Ishikawa (cell line): ENCODE measurements at regions not wholly inside any gene's neighbourhood (a gene's known extent, or its start where the extent isn't known, plus 50 kb on each side); places are given as distances from the start of the nearest gene placed in this dataset.

Source experiments
- CEBPB ChIP-seq: IDR thresholded peaks from 2 replicates; pipeline ENCODE4 v1.6.1; 2012
- CREB1 ChIP-seq: IDR thresholded peaks from 2 replicates; pipeline ENCODE4 v1.6.1; 2012; ENCODE audit warnings: low read depth
- EGR1 ChIP-seq: IDR thresholded peaks from 2 replicates; pipeline ENCODE4 v1.6.1; 2012
- EP300 ChIP-seq: IDR thresholded peaks from 2 replicates; pipeline ENCODE4 v1.6.1; 2012; ENCODE audit warnings: borderline replicate concordance
- FOXM1 ChIP-seq: IDR thresholded peaks from 2 replicates; pipeline ENCODE4 v1.6.1; 2012; ENCODE audit warnings: low read depth, borderline replicate concordance
- NFIC ChIP-seq: IDR thresholded peaks from 2 replicates; pipeline ENCODE4 v1.6.1; 2012
- RAD21 ChIP-seq: IDR thresholded peaks from 2 replicates; pipeline ENCODE4 v1.6.1; 2012; ENCODE audit warnings: low read depth
- TCF12 ChIP-seq: IDR thresholded peaks from 2 replicates; pipeline ENCODE4 v1.6.1; 2012; ENCODE audit warnings: low read depth
- TEAD4 ChIP-seq: IDR thresholded peaks from 2 replicates; pipeline ENCODE4 v1.6.1; 2012
- YY1 ChIP-seq: IDR thresholded peaks from 2 replicates; pipeline ENCODE4 v1.6.1; 2012; ENCODE audit warnings: low read depth
- ZBTB7A ChIP-seq: IDR thresholded peaks from 2 replicates; pipeline ENCODE4 v1.6.1; 2012; ENCODE audit warnings: low read depth
- TF ChIP-seq, protein P1 (sequence below): IDR thresholded peaks from 2 replicates; pipeline ENCODE4 v1.6.1; 2012
- TF ChIP-seq, protein P2 (sequence below): IDR thresholded peaks from 2 replicates; pipeline ENCODE4 v1.6.1; 2012; ENCODE audit warnings: low read depth, mild to moderate bottlenecking

DNA sequence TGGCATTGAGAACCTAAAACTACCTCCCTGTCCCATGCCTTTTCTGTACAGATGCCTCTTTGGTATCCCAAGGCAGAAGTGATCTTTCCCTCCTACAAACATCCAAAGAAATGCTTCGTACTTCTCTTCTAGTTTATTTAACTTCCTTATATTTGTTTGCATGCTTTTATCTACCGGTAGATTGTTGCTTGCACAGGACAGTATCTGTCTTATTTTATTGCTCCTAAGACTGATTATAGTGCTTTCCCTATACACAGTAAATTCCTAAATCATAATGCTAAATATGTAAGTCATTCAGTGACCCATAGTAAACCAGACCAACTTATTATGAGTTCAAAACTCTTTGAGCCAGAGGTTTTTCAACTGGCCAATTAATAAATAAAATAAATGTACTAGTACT lies 156.9 kb downstream of the PRELID2 start:
- TF ChIP-seq CREB1, result no peak
- TF ChIP-seq NFIC, result no peak
- no peak for TF ChIP-seq EGR1
- TF ChIP-seq, protein P1, sequence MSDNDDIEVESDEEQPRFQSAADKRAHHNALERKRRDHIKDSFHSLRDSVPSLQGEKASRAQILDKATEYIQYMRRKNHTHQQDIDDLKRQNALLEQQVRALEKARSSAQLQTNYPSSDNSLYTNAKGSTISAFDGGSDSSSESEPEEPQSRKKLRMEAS, result no peak
- no peak for TF ChIP-seq FOXM1
- TF ChIP-seq, protein P2, sequence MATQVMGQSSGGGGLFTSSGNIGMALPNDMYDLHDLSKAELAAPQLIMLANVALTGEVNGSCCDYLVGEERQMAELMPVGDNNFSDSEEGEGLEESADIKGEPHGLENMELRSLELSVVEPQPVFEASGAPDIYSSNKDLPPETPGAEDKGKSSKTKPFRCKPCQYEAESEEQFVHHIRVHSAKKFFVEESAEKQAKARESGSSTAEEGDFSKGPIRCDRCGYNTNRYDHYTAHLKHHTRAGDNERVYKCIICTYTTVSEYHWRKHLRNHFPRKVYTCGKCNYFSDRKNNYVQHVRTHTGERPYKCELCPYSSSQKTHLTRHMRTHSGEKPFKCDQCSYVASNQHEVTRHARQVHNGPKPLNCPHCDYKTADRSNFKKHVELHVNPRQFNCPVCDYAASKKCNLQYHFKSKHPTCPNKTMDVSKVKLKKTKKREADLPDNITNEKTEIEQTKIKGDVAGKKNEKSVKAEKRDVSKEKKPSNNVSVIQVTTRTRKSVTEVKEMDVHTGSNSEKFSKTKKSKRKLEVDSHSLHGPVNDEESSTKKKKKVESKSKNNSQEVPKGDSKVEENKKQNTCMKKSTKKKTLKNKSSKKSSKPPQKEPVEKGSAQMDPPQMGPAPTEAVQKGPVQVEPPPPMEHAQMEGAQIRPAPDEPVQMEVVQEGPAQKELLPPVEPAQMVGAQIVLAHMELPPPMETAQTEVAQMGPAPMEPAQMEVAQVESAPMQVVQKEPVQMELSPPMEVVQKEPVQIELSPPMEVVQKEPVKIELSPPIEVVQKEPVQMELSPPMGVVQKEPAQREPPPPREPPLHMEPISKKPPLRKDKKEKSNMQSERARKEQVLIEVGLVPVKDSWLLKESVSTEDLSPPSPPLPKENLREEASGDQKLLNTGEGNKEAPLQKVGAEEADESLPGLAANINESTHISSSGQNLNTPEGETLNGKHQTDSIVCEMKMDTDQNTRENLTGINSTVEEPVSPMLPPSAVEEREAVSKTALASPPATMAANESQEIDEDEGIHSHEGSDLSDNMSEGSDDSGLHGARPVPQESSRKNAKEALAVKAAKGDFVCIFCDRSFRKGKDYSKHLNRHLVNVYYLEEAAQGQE, result no peak
- TF ChIP-seq ZBTB7A, result no peak
- no peak for TF ChIP-seq RAD21
- TF ChIP-seq CEBPB, result no peak
- TF ChIP-seq TCF12, result no peak
- TF ChIP-seq TEAD4, result no peak
- TF ChIP-seq EP300, result no peak
- TF ChIP-seq YY1, result no peak
